ENCODE measurements at regions not wholly inside any gene's neighbourhood (a gene's known extent, or its start where the extent isn't known, plus 50 kb on each side); places are given as distances from the start of the nearest gene placed in this dataset.

- TF ChIP-seq TAF1 (IDR thresholded peaks at IDR 0.05; ENCODE audit: low read depth) (no peak), YY1 (IDR thresholded peaks at IDR 0.05; ENCODE audit: low read depth) (no peak), FOXM1 (IDR thresholded peaks at IDR 0.05; ENCODE audit: borderline replicate concordance, low read depth) (no peak), CREB1 (IDR thresholded peaks at IDR 0.05; ENCODE audit: low read depth) (no peak), TCF12 (IDR thresholded peaks at IDR 0.05; ENCODE audit: low read depth) (no peak), EP300 (IDR thresholded peaks at IDR 0.05; ENCODE audit: borderline replicate concordance) (no peak), TEAD4 (IDR thresholded peaks at IDR 0.05) (no peak), ZBTB7A (IDR thresholded peaks at IDR 0.05; ENCODE audit: low read depth) (no peak), REST (IDR thresholded peaks at IDR 0.05; ENCODE audit: low read depth) (no peak), MAX (IDR thresholded peaks at IDR 0.05) (no peak)
Measured at GRCh38 chr14:51504669-51505068, 147.0 kb upstream of the FRMD6 start.
